ENCODE measurements at regions not wholly inside any gene's neighbourhood (a gene's known extent, or its start where the extent isn't known, plus 50 kb on each side); places are given as distances from the start of the nearest gene placed in this dataset.
"Not testable (repeated sequence)": the region's sequence is repeated elsewhere in the genome, so short reads cannot be mapped to it uniquely, and the experiment has no call there.

GRCh38 chr4:132646186-132646585 lies 502.9 kb upstream of the PCDH10 start:
- no peaks in the 10 kb centered on the region for H3K4me1 ChIP-seq (ENCODE audit: control insufficient read depth, insufficient read depth, low read length)
- no peak overlapping the region for H3K27ac ChIP-seq (ENCODE audit: low read length)
- no peaks in the 10 kb centered on the region for H3K9me3 ChIP-seq (ENCODE audit: control insufficient read depth in 2 of 2, low read length in 2 of 2)
- H3K9ac ChIP-seq (ENCODE audit: low read length in 2 of 2) = no peak overlapping the region
- H3K36me3 ChIP-seq (ENCODE audit: control insufficient read depth in 2 of 2, insufficient read depth in 2 of 2, low read length in 2 of 2) = no peaks in the 10 kb centered on the region
- no peak overlapping the region for H3K4me3 ChIP-seq (ENCODE audit: low read length in 2 of 2)
- H3K27me3 ChIP-seq (ENCODE audit: control insufficient read depth in 1 of 2, insufficient read depth in 2 of 2, low read length in 2 of 2) = no peaks in the 10 kb centered on the region

GRCh38 chr4:132651196-132651595 lies 497.9 kb upstream of the PCDH10 start:
- no peaks in the 10 kb centered on the region for H3K4me1 ChIP-seq (ENCODE audit: control insufficient read depth, insufficient read depth, low read length)
- H3K27me3 ChIP-seq (ENCODE audit: control insufficient read depth in 1 of 2, insufficient read depth in 2 of 2, low read length in 2 of 2) = no peaks in the 10 kb centered on the region
- H3K9ac ChIP-seq (ENCODE audit: low read length in 2 of 2) = no peak overlapping the region
- H3K4me3 ChIP-seq (ENCODE audit: low read length in 2 of 2) = no peak overlapping the region
- no peak overlapping the region for H3K27ac ChIP-seq (ENCODE audit: low read length)
- H3K36me3 ChIP-seq (ENCODE audit: control insufficient read depth in 2 of 2, insufficient read depth in 2 of 2, low read length in 2 of 2) = no peaks in the 10 kb centered on the region
- H3K9me3 ChIP-seq (ENCODE audit: control insufficient read depth in 2 of 2, low read length in 2 of 2) = no peaks in the 10 kb centered on the region

DNA sequence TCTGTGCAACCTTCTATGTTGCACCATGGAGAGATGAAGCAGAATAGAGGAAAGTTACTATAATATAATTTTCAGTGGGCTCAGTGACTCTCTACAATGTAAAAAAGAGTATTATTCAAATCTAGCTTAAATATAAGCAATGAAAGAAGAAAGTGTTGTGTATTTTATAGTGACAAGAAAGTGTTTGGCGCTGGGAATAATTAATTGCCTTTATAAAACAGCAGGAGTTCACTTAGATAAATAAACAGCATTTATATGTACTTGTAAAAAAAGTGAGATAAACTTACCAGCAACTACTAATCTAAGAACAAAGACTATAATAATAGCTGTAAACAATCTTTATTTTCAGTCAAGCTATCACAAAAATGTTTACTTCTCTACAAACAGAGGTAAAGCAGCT lies 488.9 kb upstream of the PCDH10 start:
- Histone ChIP-seq H3K27ac (ENCODE audit: low read length) (no peak overlapping the region), H3K36me3 (ENCODE audit: control insufficient read depth in 2 of 2, insufficient read depth in 2 of 2, low read length in 2 of 2) (no peaks in the 10 kb centered on the region), H3K4me1 (ENCODE audit: control insufficient read depth, insufficient read depth, low read length) (no peaks in the 10 kb centered on the region), H3K4me3 (ENCODE audit: low read length in 2 of 2) (no peak overlapping the region), H3K9me3 (ENCODE audit: control insufficient read depth in 2 of 2, low read length in 2 of 2) (no peaks in the 10 kb centered on the region), H3K27me3 (ENCODE audit: control insufficient read depth in 1 of 2, insufficient read depth in 2 of 2, low read length in 2 of 2) (no peaks in the 10 kb centered on the region), H3K9ac (ENCODE audit: low read length in 2 of 2) (no peak overlapping the region)

- H3K9me3 ChIP-seq (ENCODE audit: control insufficient read depth in 2 of 2, low read length in 2 of 2) = no peaks in the 10 kb centered on the region
- H3K27me3 ChIP-seq (ENCODE audit: control insufficient read depth in 1 of 2, insufficient read depth in 2 of 2, low read length in 2 of 2) = no peaks in the 10 kb centered on the region
- H3K4me3 ChIP-seq (ENCODE audit: low read length in 2 of 2) = no peak overlapping the region
- no peaks in the 10 kb centered on the region for H3K36me3 ChIP-seq (ENCODE audit: control insufficient read depth in 2 of 2, insufficient read depth in 2 of 2, low read length in 2 of 2)
- no peaks in the 10 kb centered on the region for H3K4me1 ChIP-seq (ENCODE audit: control insufficient read depth, insufficient read depth, low read length)
- H3K9ac ChIP-seq (ENCODE audit: low read length in 2 of 2) = no peak overlapping the region
- no peak overlapping the region for H3K27ac ChIP-seq (ENCODE audit: low read length)
Measured at GRCh38 chr4:132662456-132662855, 486.6 kb upstream of the PCDH10 start.

GRCh38 chr4:132669786-132670185 lies 479.3 kb upstream of the PCDH10 start:
- no peaks in the 10 kb centered on the region for H3K27me3 ChIP-seq (ENCODE audit: control insufficient read depth in 1 of 2, insufficient read depth in 2 of 2, low read length in 2 of 2)
- H3K9ac ChIP-seq (ENCODE audit: low read length in 2 of 2) = no peak overlapping the region
- no peaks in the 10 kb centered on the region for H3K9me3 ChIP-seq (ENCODE audit: control insufficient read depth in 2 of 2, low read length in 2 of 2)
- no peaks in the 10 kb centered on the region for H3K36me3 ChIP-seq (ENCODE audit: control insufficient read depth in 2 of 2, insufficient read depth in 2 of 2, low read length in 2 of 2)
- no peaks in the 10 kb centered on the region for H3K4me1 ChIP-seq (ENCODE audit: control insufficient read depth, insufficient read depth, low read length)
- no peak overlapping the region for H3K27ac ChIP-seq (ENCODE audit: low read length)
- no peak overlapping the region for H3K4me3 ChIP-seq (ENCODE audit: low read length in 2 of 2)

DNA sequence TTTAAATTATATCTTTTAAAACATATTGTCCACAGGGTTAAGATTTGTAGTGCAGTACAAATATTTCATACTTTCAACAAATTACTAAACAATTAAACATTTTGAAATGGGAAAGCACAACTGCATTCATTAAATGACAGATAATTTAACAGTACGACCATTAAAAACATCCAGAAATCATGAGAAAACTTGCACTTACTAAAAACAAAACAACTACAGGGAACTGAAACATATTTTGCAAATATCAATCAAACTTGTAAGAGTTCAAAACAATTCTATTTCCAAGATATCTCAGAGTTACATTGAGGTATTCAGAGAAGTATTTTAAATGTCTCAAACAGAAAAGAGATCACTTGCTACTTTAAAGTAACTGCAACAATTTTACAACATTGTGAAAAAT lies 478.5 kb upstream of the PCDH10 start:
- H3K9me3 ChIP-seq (ENCODE audit: control insufficient read depth in 2 of 2, low read length in 2 of 2) = no peaks in the 10 kb centered on the region
- no peaks in the 10 kb centered on the region for H3K27me3 ChIP-seq (ENCODE audit: control insufficient read depth in 1 of 2, insufficient read depth in 2 of 2, low read length in 2 of 2)
- H3K4me1 ChIP-seq (ENCODE audit: control insufficient read depth, insufficient read depth, low read length) = no peaks in the 10 kb centered on the region
- H3K9ac ChIP-seq (ENCODE audit: low read length in 2 of 2) = no peak overlapping the region
- no peak overlapping the region for H3K4me3 ChIP-seq (ENCODE audit: low read length in 2 of 2)
- H3K27ac ChIP-seq (ENCODE audit: low read length) = no peak overlapping the region
- H3K36me3 ChIP-seq (ENCODE audit: control insufficient read depth in 2 of 2, insufficient read depth in 2 of 2, low read length in 2 of 2) = no peaks in the 10 kb centered on the region

DNA sequence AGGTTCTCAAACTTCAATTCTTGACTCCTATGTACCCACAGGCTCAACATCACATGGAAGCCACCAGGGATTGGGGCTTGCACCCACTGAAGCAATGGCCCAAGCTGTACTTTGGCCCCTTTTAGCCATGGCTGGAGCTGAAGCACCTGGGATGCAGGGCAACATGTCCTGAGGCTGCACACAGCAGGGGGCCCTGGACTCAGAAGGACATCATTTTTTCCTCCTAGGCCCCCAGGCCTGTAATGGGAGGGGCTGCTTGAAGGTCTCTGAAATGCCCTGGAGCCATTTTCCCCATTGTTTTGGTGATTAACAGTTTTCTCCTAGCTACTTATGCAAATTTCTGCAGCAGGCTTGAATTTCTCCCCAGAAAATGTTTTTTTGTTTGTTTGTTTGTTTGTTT lies 465.1 kb upstream of the PCDH10 start:
- H3K27me3 ChIP-seq (ENCODE audit: control insufficient read depth in 1 of 2, insufficient read depth in 2 of 2, low read length in 2 of 2) = no peaks in the 10 kb centered on the region
- no peak overlapping the region for H3K4me3 ChIP-seq (ENCODE audit: low read length in 2 of 2)
- H3K9ac ChIP-seq (ENCODE audit: low read length in 2 of 2) = no peak overlapping the region
- H3K4me1 ChIP-seq (ENCODE audit: control insufficient read depth, insufficient read depth, low read length) = no peaks in the 10 kb centered on the region
- H3K9me3 ChIP-seq (ENCODE audit: control insufficient read depth in 2 of 2, low read length in 2 of 2) = no peaks in the 10 kb centered on the region
- H3K36me3 ChIP-seq (ENCODE audit: control insufficient read depth in 2 of 2, insufficient read depth in 2 of 2, low read length in 2 of 2) = no peaks in the 10 kb centered on the region
- H3K27ac ChIP-seq (ENCODE audit: low read length) = no peak overlapping the region

GRCh38 chr4:132691026-132691425 lies 458.1 kb upstream of the PCDH10 start:
- H3K27me3 ChIP-seq (ENCODE audit: control insufficient read depth in 1 of 2, insufficient read depth in 2 of 2, low read length in 2 of 2) = no peaks in the 10 kb centered on the region
- no peaks in the 10 kb centered on the region for H3K4me1 ChIP-seq (ENCODE audit: control insufficient read depth, insufficient read depth, low read length)

GRCh38 chr4:132691668-132692067 lies 457.4 kb upstream of the PCDH10 start:
- Histone ChIP-seq H3K4me1 (ENCODE audit: control insufficient read depth, insufficient read depth, low read length) (no peaks in the 10 kb centered on the region), H3K27me3 (ENCODE audit: control insufficient read depth in 1 of 2, insufficient read depth in 2 of 2, low read length in 2 of 2) (no peaks in the 10 kb centered on the region), H3K27ac (ENCODE audit: low read length) (no peak overlapping the region), H3K9me3 (ENCODE audit: control insufficient read depth in 2 of 2, low read length in 2 of 2) (peaks cover 0 to 3% of the 10 kb centered on the region in 2 donors), H3K36me3 (ENCODE audit: control insufficient read depth in 2 of 2, insufficient read depth in 2 of 2, low read length in 2 of 2) (no peaks in the 10 kb centered on the region), H3K9ac (ENCODE audit: low read length in 2 of 2) (no peak overlapping the region), H3K4me3 (ENCODE audit: low read length in 2 of 2) (no peak overlapping the region)

More at GRCh38 chr4:132691026-132691425, 458.1 kb upstream of the PCDH10 start:
- H3K27ac ChIP-seq (ENCODE audit: low read length) = no peak overlapping the region
- H3K36me3 ChIP-seq (ENCODE audit: control insufficient read depth in 2 of 2, insufficient read depth in 2 of 2, low read length in 2 of 2) = no peaks in the 10 kb centered on the region
- H3K9me3 ChIP-seq (ENCODE audit: control insufficient read depth in 2 of 2, low read length in 2 of 2) = peaks cover 0 to 3% of the 10 kb centered on the region in 2 donors
- no peak overlapping the region for H3K9ac ChIP-seq (ENCODE audit: low read length in 2 of 2)
- no peak overlapping the region for H3K4me3 ChIP-seq (ENCODE audit: low read length in 2 of 2)

GRCh38 chr4:132694775-132695174 lies 454.3 kb upstream of the PCDH10 start:
- H3K36me3 ChIP-seq (ENCODE audit: control insufficient read depth in 2 of 2, insufficient read depth in 2 of 2, low read length in 2 of 2) = no peaks in the 10 kb centered on the region

DNA sequence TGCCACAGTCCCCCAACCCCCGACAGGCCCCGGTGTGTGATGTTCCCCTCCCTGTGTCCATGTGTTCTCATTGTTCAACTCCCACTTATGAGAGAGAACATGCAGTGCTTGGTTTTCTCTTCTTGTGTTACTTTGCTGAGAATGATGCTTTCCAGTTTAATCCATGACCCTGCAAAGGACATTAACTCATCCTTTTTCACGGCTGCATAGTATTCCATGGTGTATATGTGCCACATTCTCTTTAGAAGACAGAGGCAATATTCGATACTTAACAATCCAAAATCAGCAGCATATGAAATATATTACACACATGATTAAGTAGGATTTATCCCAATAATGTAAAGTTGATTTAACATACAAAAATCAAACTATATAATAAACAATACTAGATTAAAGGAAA lies 451.6 kb upstream of the PCDH10 start:
- H3K36me3 ChIP-seq (ENCODE audit: control insufficient read depth in 2 of 2, insufficient read depth in 2 of 2, low read length in 2 of 2); H3K4me1 ChIP-seq (ENCODE audit: control insufficient read depth, insufficient read depth, low read length); H3K9ac ChIP-seq (ENCODE audit: low read length in 2 of 2); H3K4me3 ChIP-seq (ENCODE audit: low read length in 2 of 2); H3K9me3 ChIP-seq (ENCODE audit: control insufficient read depth in 2 of 2, low read length in 2 of 2); H3K27me3 ChIP-seq (ENCODE audit: control insufficient read depth in 1 of 2, insufficient read depth in 2 of 2, low read length in 2 of 2); H3K27ac ChIP-seq (ENCODE audit: low read length): not testable (repeated sequence)

More at GRCh38 chr4:132694775-132695174, 454.3 kb upstream of the PCDH10 start:
- Histone ChIP-seq H3K4me3 (ENCODE audit: low read length in 2 of 2) (no peak overlapping the region), H3K27me3 (ENCODE audit: control insufficient read depth in 1 of 2, insufficient read depth in 2 of 2, low read length in 2 of 2) (no peaks in the 10 kb centered on the region), H3K9me3 (ENCODE audit: control insufficient read depth in 2 of 2, low read length in 2 of 2) (peaks cover 0 to 3% of the 10 kb centered on the region in 2 donors), H3K4me1 (ENCODE audit: control insufficient read depth, insufficient read depth, low read length) (no peaks in the 10 kb centered on the region), H3K9ac (ENCODE audit: low read length in 2 of 2) (no peak overlapping the region), H3K27ac (ENCODE audit: low read length) (no peak overlapping the region)
